Activated CD4-positive, alpha-beta T cell treated with anti-CD3 and anti-CD28 coated beads for 36 hours (primary cell): ENCODE measurements at regions not wholly inside any gene's neighbourhood (a gene's known extent, or its start where the extent isn't known, plus 50 kb on each side); places are given as distances from the start of the nearest gene placed in this dataset.

Experiments
- ATAC-seq: fragments of 200-7000 bp; cut with Tn5 transposase; one replicate; pipeline ENCODE4 v1.10.0; 2021; ENCODE audit warnings: mild to moderate bottlenecking, moderate library complexity
- CTCF ChIA-PET: fragments of 350-600 bp; sonication (Branson Sonifier 250); formaldehyde crosslinking; loops from one replicate; lab custom pipeline; 2021; ENCODE audit warnings: antibody characterized with exemption; lab: Charles Lee
- POLR2A ChIA-PET: fragments of 350-600 bp; sonication (Branson Sonifier 250); formaldehyde crosslinking; loops from one replicate; lab custom pipeline; 2021; ENCODE audit warnings: antibody characterized with exemption, inconsistent platforms; lab: Charles Lee
- DNase-seq: peaks from one replicate; pipeline ENCODE4 v3.0.0-alpha.2; 2020
- H3K27ac Mint-ChIP-seq: one replicate; pipeline ENCODE4 v1.8.0; 2021; ENCODE audit warnings: mixed read lengths
- H3K27me3 Mint-ChIP-seq: one replicate; pipeline ENCODE4 v1.8.0; 2021; ENCODE audit warnings: mixed read lengths
- H3K36me3 Mint-ChIP-seq: one replicate; pipeline ENCODE4 v1.8.0; 2021; ENCODE audit warnings: low read depth, mixed read lengths
- H3K4me1 Mint-ChIP-seq: one replicate; pipeline ENCODE4 v1.8.0; 2021; ENCODE audit warnings: mixed read lengths
- H3K4me3 Mint-ChIP-seq: one replicate; pipeline ENCODE4 v1.8.0; 2021; ENCODE audit warnings: mild to moderate bottlenecking, moderate library complexity, mixed read lengths
- H3K9me3 Mint-ChIP-seq: one replicate; pipeline ENCODE4 v1.8.0; 2021; ENCODE audit warnings: low read depth, mixed read lengths
- intact Hi-C, 2 experiments: fragments of 100-400 bp; cut with DNase I in 1 of 2; cut with micrococcal nuclease in 1 of 2; formaldehyde crosslinking; loops; one replicate each; pipeline versions ENCODE4 v1.14.2 to v1.15.1; 2022 to 2024; cut with DNase I, micrococcal nuclease

GRCh38 chr14:71539650-71540285 lies 392.5 kb upstream of the RGS6 start:
- H3K36me3 Mint-ChIP-seq: no peaks in the 10 kb centered on the region
- H3K9me3 Mint-ChIP-seq: no peaks in the 10 kb centered on the region
- no peak overlapping the region for H3K4me3 Mint-ChIP-seq
- H3K27me3 Mint-ChIP-seq: no peaks in the 10 kb centered on the region
- intact Hi-C loops: no loop called here
- ChIA-PET POLR2A (no interaction called here), CTCF (interaction anchor here (0.6 to 1.3 kb wide), 3 partner anchors 9 to 224 kb away, joined by 3 read pairs; no protein-coding TSS in a partner anchor)
- H3K4me1 Mint-ChIP-seq: peaks cover 25% of the 10 kb centered on the region
- ATAC-seq: no peak
- no peak overlapping the region for H3K27ac Mint-ChIP-seq
- DNase-seq: no peak

- intact Hi-C loops: no loop called here
- no peak for DNase-seq
- ChIA-PET CTCF (no interaction called here), POLR2A (no interaction called here)
- H3K4me1 Mint-ChIP-seq: peaks cover 23% of the 10 kb centered on the region
- no peak overlapping the region for H3K4me3 Mint-ChIP-seq
- no peaks in the 10 kb centered on the region for H3K36me3 Mint-ChIP-seq
- ATAC-seq: no peak
- no peaks in the 10 kb centered on the region for H3K9me3 Mint-ChIP-seq
- no peak overlapping the region for H3K27ac Mint-ChIP-seq
- no peaks in the 10 kb centered on the region for H3K27me3 Mint-ChIP-seq
These were observed 391.0 kb upstream of the RGS6 start for GRCh38 chr14:71541271-71541670.

- ChIA-PET CTCF (no interaction called here), POLR2A (no interaction called here)
- Mint-ChIP-seq H3K36me3 (peaks cover 3% of the 10 kb centered on the region), H3K4me1 (peaks cover 21% of the 10 kb centered on the region), H3K27ac (no peak overlapping the region), H3K27me3 (no peaks in the 10 kb centered on the region), H3K9me3 (no peaks in the 10 kb centered on the region), H3K4me3 (no peak overlapping the region)
- no peak for ATAC-seq
- no peak for DNase-seq
- intact Hi-C loops: no loop called here
These were observed 390.1 kb upstream of the RGS6 start for GRCh38 chr14:71541973-71542690.

- POLR2A ChIA-PET: no interaction called here
- CTCF ChIA-PET: interaction anchor here (0.6 to 0.7 kb wide), 2 partner anchors 156 to 802 kb away, joined by 3 read pairs; no protein-coding TSS in a partner anchor
- ATAC-seq: no peak
- no peak for DNase-seq
- Mint-ChIP-seq H3K4me1 (peaks cover 38% of the 10 kb centered on the region), H3K4me3 (no peak overlapping the region), H3K9me3 (no peaks in the 10 kb centered on the region), H3K27me3 (no peaks in the 10 kb centered on the region), H3K36me3 (peaks cover 3% of the 10 kb centered on the region), H3K27ac (no peak overlapping the region)
- intact Hi-C loops: loop anchor here in 1 of 2 experiments (10.0 kb wide), 1 partner anchor 1875 kb away; no protein-coding TSS in a partner anchor
These were observed 382.7 kb upstream of the RGS6 start for GRCh38 chr14:71549421-71550050.

DNA sequence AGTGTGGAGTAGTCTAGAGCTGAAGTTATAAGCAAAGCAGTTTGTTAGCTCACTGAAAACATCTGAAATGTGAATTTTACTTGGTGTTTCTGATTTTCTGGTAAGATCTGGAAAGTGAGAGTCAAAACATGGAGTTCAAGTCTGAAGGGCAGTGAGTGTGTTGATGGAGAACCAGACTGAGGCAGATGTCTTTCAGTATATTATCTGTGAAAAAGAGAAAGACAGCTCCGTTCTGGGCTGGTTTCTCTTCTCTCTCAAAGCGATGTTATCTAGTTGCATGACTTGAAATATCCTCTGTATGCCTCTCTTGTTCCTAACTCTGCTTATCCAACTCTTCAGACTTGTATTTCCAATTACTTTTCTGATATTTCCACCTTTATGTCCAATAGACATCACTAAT lies 381.9 kb upstream of the RGS6 start:
- H3K27ac Mint-ChIP-seq: no peak overlapping the region
- H3K9me3 Mint-ChIP-seq: no peaks in the 10 kb centered on the region
- H3K36me3 Mint-ChIP-seq: peaks cover 3% of the 10 kb centered on the region
- H3K4me1 Mint-ChIP-seq: peaks cover 46% of the 10 kb centered on the region
- no peak for DNase-seq
- no peak overlapping the region for H3K4me3 Mint-ChIP-seq
- intact Hi-C loops: loop anchor here in 1 of 2 experiments (10.0 kb wide), 1 partner anchor 1876 kb away; no protein-coding TSS in a partner anchor
- ChIA-PET CTCF (interaction anchor here (0.6 kb wide), 1 partner anchor 803 kb away, joined by 3 read pairs; no protein-coding TSS in a partner anchor), POLR2A (no interaction called here)
- H3K27me3 Mint-ChIP-seq: no peaks in the 10 kb centered on the region
- no peak for ATAC-seq

- POLR2A ChIA-PET: no interaction called here
These were observed 380.8 kb upstream of the RGS6 start for GRCh38 chr14:71551291-71551950.

GRCh38 chr14:71552809-71553208 lies 379.4 kb upstream of the RGS6 start:
- intact Hi-C loops: loop anchor here in 1 of 2 experiments (10.0 kb wide), 1 partner anchor 1878 kb away; no protein-coding TSS in a partner anchor
- Mint-ChIP-seq H3K4me1 (peaks cover 68% of the 10 kb centered on the region), H3K27ac (no peak overlapping the region), H3K27me3 (no peaks in the 10 kb centered on the region), H3K9me3 (no peaks in the 10 kb centered on the region), H3K36me3 (no peaks in the 10 kb centered on the region), H3K4me3 (no peak overlapping the region)
- ChIA-PET CTCF (interaction anchor here (0.7 to 1.4 kb wide), 4 partner anchors 23 to 61 kb away, joined by 3 to 4 read pairs (median 3); no protein-coding TSS in a partner anchor), POLR2A (no interaction called here)
- DNase-seq (no peak), ATAC-seq (no peak)

More at GRCh38 chr14:71551291-71551950, 380.8 kb upstream of the RGS6 start:
- DNase-seq: no peak
- intact Hi-C loops: loop anchor here in 1 of 2 experiments (10.0 kb wide), 1 partner anchor 1877 kb away; no protein-coding TSS in a partner anchor
- CTCF ChIA-PET: interaction anchor here (0.8 kb wide), 1 partner anchor 399 kb away, joined by 3 read pairs; no protein-coding TSS in a partner anchor
- H3K4me1 Mint-ChIP-seq: peaks cover 57% of the 10 kb centered on the region
- no peaks in the 10 kb centered on the region for H3K9me3 Mint-ChIP-seq
- no peak overlapping the region for H3K27ac Mint-ChIP-seq
- H3K27me3 Mint-ChIP-seq: no peaks in the 10 kb centered on the region
- peaks cover 3% of the 10 kb centered on the region for H3K36me3 Mint-ChIP-seq
- H3K4me3 Mint-ChIP-seq: no peak overlapping the region
- no peak for ATAC-seq

DNA sequence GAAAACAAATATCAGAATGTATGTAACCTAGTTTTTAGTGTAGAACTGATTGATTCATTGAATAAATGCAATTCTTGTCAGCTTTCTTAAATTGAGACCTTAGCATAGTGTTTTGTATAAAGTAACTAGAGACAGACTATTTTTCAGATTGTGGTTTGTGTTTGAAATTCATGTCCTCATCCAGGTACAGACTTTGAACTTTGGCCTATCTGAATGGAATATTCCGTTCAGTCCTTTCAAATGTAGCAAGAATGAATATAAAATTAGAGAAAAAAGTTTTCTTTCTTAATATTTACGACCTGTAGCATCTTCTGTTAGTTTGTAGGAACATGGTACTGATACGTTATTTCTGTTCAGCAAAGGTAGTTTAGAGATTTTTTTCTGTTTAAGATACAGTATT lies 378.4 kb upstream of the RGS6 start:
- ChIA-PET CTCF (interaction anchor here (0.5 to 1.6 kb wide), 5 partner anchors 18 to 150 kb away, joined by 3 to 7 read pairs (median 3); no protein-coding TSS in a partner anchor), POLR2A (interaction anchor here (0.6 kb wide), 2 partner anchors 26 to 232 kb away, joined by 3 to 9 read pairs; no protein-coding TSS in a partner anchor)
- Mint-ChIP-seq H3K27ac (peak overlapping the region; percentile 55), H3K4me1 (peaks cover 77% of the 10 kb centered on the region), H3K36me3 (peaks cover under 1% of the 10 kb centered on the region), H3K9me3 (no peaks in the 10 kb centered on the region), H3K27me3 (no peaks in the 10 kb centered on the region), H3K4me3 (no peak overlapping the region)
- DNase-seq (no peak), ATAC-seq (no peak)
- intact Hi-C loops: loop anchor here in 1 of 2 experiments (2.0 to 10.0 kb wide), 2 partner anchors 57 to 1879 kb away; no protein-coding TSS in a partner anchor

DNA sequence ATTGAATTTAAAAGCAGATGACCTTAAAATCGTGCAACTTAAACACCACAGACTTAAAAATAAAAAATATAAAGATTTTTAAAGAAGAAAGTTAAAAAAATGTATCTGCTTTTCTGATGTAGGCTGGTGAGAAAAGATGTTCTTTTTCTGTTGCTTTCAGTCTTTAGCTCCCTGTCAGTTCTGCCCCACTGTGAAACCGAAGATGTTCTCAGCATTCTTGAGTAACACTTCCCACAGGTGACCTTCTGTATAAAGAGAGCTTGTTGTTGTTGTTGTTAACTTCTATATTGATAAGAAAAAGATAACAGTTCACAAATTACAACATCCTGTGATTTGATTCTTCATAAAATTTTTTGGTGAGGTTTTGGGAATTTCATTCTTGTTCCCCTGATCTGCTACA lies 377.9 kb upstream of the RGS6 start:
- DNase-seq: peak; percentile 26
- Mint-ChIP-seq H3K36me3 (peaks cover 2% of the 10 kb centered on the region), H3K4me1 (peaks cover 78% of the 10 kb centered on the region), H3K27me3 (no peaks in the 10 kb centered on the region), H3K4me3 (peak overlapping the region; percentile 50), H3K27ac (peak overlapping the region; percentile 98), H3K9me3 (no peaks in the 10 kb centered on the region)
- POLR2A ChIA-PET: interaction anchor here (0.6 to 1.5 kb wide), 4 partner anchors 26 to 233 kb away, joined by 3 to 11 read pairs (median 7); no protein-coding TSS in a partner anchor
- no peak for ATAC-seq
- intact Hi-C loops: loop anchor here in 1 of 2 experiments (2.0 to 10.0 kb wide), 2 partner anchors 58 to 1880 kb away; no protein-coding TSS in a partner anchor
- CTCF ChIA-PET: interaction anchor here (0.5 to 1.6 kb wide), 6 partner anchors 18 to 232 kb away, joined by 3 to 7 read pairs (median 4); no protein-coding TSS in a partner anchor

DNA sequence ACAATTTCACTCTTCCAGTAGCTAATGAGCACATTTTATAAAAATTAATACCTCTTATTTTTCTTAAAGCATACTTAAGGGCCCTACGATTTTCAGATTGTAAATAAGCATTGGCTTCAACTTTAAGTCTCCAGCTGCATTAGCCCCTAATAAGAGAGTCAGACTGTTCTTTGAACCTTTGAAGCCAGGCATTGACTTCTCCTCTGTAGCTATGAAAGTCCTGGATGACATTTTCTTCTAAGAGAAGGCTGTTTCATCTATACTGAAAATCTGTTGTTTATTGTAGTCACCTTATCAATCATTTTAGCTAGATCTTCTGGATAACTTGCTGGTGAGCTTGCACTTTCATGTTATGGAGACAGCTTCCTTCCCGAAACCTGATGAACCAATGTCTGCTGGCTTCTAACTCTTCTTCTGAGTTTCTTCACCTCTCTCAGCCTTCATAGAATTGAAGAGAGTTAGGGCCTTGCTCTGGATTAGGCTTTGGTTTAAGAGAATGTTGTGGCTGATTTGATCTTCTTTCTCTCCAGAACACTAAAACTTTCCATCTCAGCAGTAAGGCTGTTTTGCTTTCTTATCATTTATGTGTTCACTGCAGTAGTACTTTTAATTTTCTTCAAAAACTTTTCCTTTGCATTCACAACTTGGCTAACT lies 377.1 kb upstream of the RGS6 start:
- H3K27me3 Mint-ChIP-seq: no peaks in the 10 kb centered on the region
- H3K9me3 Mint-ChIP-seq: no peaks in the 10 kb centered on the region
- intact Hi-C loops: loop anchor here (1.0 to 10.0 kb wide), 19 partner anchors 31 to 1880 kb away; partner anchors contain the start of gene SIPA1L1 (in 2 of the 2)
- CTCF ChIA-PET: interaction anchor here (1.0 to 1.6 kb wide), 8 partner anchors 19 to 234 kb away, joined by 3 to 7 read pairs (median 5); no protein-coding TSS in a partner anchor
- H3K27ac Mint-ChIP-seq: peak overlapping the region; percentile 98
- peak overlapping the region; percentile 50 for H3K4me3 Mint-ChIP-seq
- DNase-seq (peak; percentile 43), ATAC-seq (peak; percentile 68)
- POLR2A ChIA-PET: interaction anchor here (0.6 to 2.0 kb wide), 12 partner anchors 31 to 413 kb away, joined by 3 to 11 read pairs (median 5); no protein-coding TSS in a partner anchor
- peaks cover 78% of the 10 kb centered on the region for H3K4me1 Mint-ChIP-seq
- peaks cover 2% of the 10 kb centered on the region for H3K36me3 Mint-ChIP-seq
